ENCODE measurements at regions not wholly inside any gene's neighbourhood (a gene's known extent, or its start where the extent isn't known, plus 50 kb on each side); places are given as distances from the start of the nearest gene placed in this dataset.

- TF ChIP-seq EZH2 (IDR thresholded peaks at IDR 0.05; ENCODE audit: low read length, missing control alignments), result no peak
- TF ChIP-seq, protein P1, sequence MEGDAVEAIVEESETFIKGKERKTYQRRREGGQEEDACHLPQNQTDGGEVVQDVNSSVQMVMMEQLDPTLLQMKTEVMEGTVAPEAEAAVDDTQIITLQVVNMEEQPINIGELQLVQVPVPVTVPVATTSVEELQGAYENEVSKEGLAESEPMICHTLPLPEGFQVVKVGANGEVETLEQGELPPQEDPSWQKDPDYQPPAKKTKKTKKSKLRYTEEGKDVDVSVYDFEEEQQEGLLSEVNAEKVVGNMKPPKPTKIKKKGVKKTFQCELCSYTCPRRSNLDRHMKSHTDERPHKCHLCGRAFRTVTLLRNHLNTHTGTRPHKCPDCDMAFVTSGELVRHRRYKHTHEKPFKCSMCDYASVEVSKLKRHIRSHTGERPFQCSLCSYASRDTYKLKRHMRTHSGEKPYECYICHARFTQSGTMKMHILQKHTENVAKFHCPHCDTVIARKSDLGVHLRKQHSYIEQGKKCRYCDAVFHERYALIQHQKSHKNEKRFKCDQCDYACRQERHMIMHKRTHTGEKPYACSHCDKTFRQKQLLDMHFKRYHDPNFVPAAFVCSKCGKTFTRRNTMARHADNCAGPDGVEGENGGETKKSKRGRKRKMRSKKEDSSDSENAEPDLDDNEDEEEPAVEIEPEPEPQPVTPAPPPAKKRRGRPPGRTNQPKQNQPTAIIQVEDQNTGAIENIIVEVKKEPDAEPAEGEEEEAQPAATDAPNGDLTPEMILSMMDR (conservative IDR thresholded peaks at IDR 0.05 in 1 of 2, IDR thresholded peaks at IDR 0.05 in 1 of 2; ENCODE audit: low read depth in 1 of 2, low read length in 2 of 2), result no peak
- Histone ChIP-seq H3K27me3 (ENCODE audit: control insufficient read depth, insufficient read depth, low read length) (no peaks in the 10 kb centered on the region), H3K9ac (ENCODE audit: insufficient read depth, low read length) (no peak overlapping the region)
Observed at GRCh38 chr3:163929069-163929652, 1149.1 kb downstream of the SI start.

GRCh38 chr3:163927521-163927920 is 1150.8 kb downstream of the SI start:
- Histone ChIP-seq H3K79me2 (ENCODE audit: control insufficient read depth, insufficient read depth, low read length) (no peaks in the 10 kb centered on the region), H3K4me1 (ENCODE audit: control insufficient read depth, extremely low read depth, insufficient read depth, low read length) (no peaks in the 10 kb centered on the region), H3K9ac (ENCODE audit: insufficient read depth, low read length) (no peak overlapping the region), H4K20me1 (ENCODE audit: control insufficient read depth, extremely low read depth, insufficient read depth, low read length) (no peaks in the 10 kb centered on the region), H2AFZ (ENCODE audit: low read length) (no peak overlapping the region), H3K4me2 (ENCODE audit: extremely low read depth, insufficient read depth, low read length) (no peak overlapping the region), H3K27me3 (ENCODE audit: control insufficient read depth, insufficient read depth, low read length) (no peaks in the 10 kb centered on the region), H3K27ac (ENCODE audit: insufficient read depth, low read length) (no peak overlapping the region), H3K9me3 (ENCODE audit: control insufficient read depth, insufficient read depth, low read depth, low read length) (no peaks in the 10 kb centered on the region), H3K36me3 (ENCODE audit: control insufficient read depth, insufficient read depth, low read length) (no peaks in the 10 kb centered on the region), H3K4me3 (replicated peaks in 1 of 4; ENCODE audit: control extremely low read depth in 1 of 4, insufficient read depth in 1 of 4, low read depth in 3 of 4, low read length in 4 of 4) (no peak overlapping the region)
- no peak for TF ChIP-seq EZH2 (IDR thresholded peaks at IDR 0.05; ENCODE audit: low read length, missing control alignments)
- TF ChIP-seq, protein P1 (conservative IDR thresholded peaks at IDR 0.05 in 1 of 2, IDR thresholded peaks at IDR 0.05 in 1 of 2; ENCODE audit: low read depth in 1 of 2, low read length in 2 of 2), result no peak
- no peak for DNase-seq (ENCODE audit: low read depth in 2 of 2)

More at GRCh38 chr3:163929069-163929652, 1149.1 kb downstream of the SI start:
- DNase-seq (ENCODE audit: low read depth in 2 of 2), result no peak
- Histone ChIP-seq H3K79me2 (ENCODE audit: control insufficient read depth, insufficient read depth, low read length) (no peaks in the 10 kb centered on the region), H3K4me2 (ENCODE audit: extremely low read depth, insufficient read depth, low read length) (no peak overlapping the region), H3K27ac (ENCODE audit: insufficient read depth, low read length) (no peak overlapping the region), H2AFZ (ENCODE audit: low read length) (no peak overlapping the region), H3K4me1 (ENCODE audit: control insufficient read depth, extremely low read depth, insufficient read depth, low read length) (no peaks in the 10 kb centered on the region), H4K20me1 (ENCODE audit: control insufficient read depth, extremely low read depth, insufficient read depth, low read length) (no peaks in the 10 kb centered on the region), H3K36me3 (ENCODE audit: control insufficient read depth, insufficient read depth, low read length) (no peaks in the 10 kb centered on the region), H3K9me3 (ENCODE audit: control insufficient read depth, insufficient read depth, low read depth, low read length) (no peaks in the 10 kb centered on the region), H3K4me3 (replicated peaks in 1 of 4; ENCODE audit: control extremely low read depth in 1 of 4, insufficient read depth in 1 of 4, low read depth in 3 of 4, low read length in 4 of 4) (no peak overlapping the region)

DNA sequence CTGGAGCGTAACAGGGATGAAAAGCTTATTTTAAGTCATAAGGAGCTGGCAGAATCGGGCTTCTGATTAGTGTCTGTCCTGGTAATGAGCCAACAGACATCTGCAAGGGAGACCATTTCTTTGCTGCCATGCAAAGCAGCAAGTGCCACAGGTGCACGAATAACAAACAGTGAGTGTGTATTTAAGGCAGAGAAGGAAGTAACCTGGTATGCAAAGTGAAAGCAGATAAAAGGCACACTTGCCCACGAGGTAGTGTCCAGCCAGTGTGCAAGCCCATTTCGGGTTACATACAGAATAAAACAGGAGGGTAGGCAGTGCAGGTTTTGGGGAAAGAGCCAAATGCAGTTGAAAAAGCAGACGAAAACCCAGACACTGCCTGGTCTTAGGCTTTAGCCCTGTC is 1153.7 kb downstream of the SI start:
- Histone ChIP-seq H3K4me3 (replicated peaks in 1 of 4; ENCODE audit: control extremely low read depth in 1 of 4, insufficient read depth in 1 of 4, low read depth in 3 of 4, low read length in 4 of 4) (no peak overlapping the region), H3K9ac (ENCODE audit: insufficient read depth, low read length) (no peak overlapping the region), H3K9me3 (ENCODE audit: control insufficient read depth, insufficient read depth, low read depth, low read length) (no peaks in the 10 kb centered on the region), H2AFZ (ENCODE audit: low read length) (no peak overlapping the region), H3K27ac (ENCODE audit: insufficient read depth, low read length) (no peak overlapping the region), H3K27me3 (ENCODE audit: control insufficient read depth, insufficient read depth, low read length) (no peaks in the 10 kb centered on the region), H3K79me2 (ENCODE audit: control insufficient read depth, insufficient read depth, low read length) (no peaks in the 10 kb centered on the region), H3K36me3 (ENCODE audit: control insufficient read depth, insufficient read depth, low read length) (no peaks in the 10 kb centered on the region), H3K4me2 (ENCODE audit: extremely low read depth, insufficient read depth, low read length) (no peak overlapping the region), H4K20me1 (ENCODE audit: control insufficient read depth, extremely low read depth, insufficient read depth, low read length) (no peaks in the 10 kb centered on the region), H3K4me1 (ENCODE audit: control insufficient read depth, extremely low read depth, insufficient read depth, low read length) (no peaks in the 10 kb centered on the region)
- DNase-seq (ENCODE audit: low read depth in 2 of 2), result no peak
- no peak for TF ChIP-seq EZH2 (IDR thresholded peaks at IDR 0.05; ENCODE audit: low read length, missing control alignments)
- TF ChIP-seq, protein P1 (conservative IDR thresholded peaks at IDR 0.05 in 1 of 2, IDR thresholded peaks at IDR 0.05 in 1 of 2; ENCODE audit: low read depth in 1 of 2, low read length in 2 of 2), result no peak
